GM19043 (cell line): ENCODE measurements at regions not wholly inside any gene's neighbourhood (a gene's known extent, or its start where the extent isn't known, plus 50 kb on each side); places are given as distances from the start of the nearest gene placed in this dataset.

ENCODE experiments used
- ATAC-seq: cut with Tn5 transposase; IDR thresholded peaks from one replicate; pipeline ENCODE4 v1.9.1; 2021; ENCODE audit warnings: low read depth; ENCODE audit not compliant: unreplicated experiment

DNA sequence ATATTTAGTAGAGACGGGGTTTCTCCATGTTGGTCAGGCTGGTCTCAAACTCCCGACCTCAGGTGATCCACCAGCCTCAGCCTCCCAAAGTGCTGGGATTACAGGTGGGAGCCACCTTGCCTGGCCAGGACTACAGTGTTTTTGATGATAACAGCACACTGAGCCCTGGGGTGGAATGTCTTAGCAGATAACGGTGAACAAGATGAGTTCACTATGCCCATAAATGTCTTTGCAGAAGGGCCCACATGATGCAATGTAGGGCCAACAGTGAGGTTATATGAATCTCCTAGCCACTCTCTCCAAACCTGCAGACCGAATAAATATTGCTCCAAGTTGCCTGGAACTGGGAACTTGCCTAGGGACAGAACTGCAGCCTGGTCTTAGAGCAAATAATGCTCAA lies 235.1 kb downstream of the COG6 start:
- no peak for ATAC-seq

GRCh38 chr13:39892721-39893685 lies 237.5 kb downstream of the COG6 start:
- ATAC-seq, result no peak

- no peak for ATAC-seq
Measured at GRCh38 chr13:39893808-39894207, 238.3 kb downstream of the COG6 start.

GRCh38 chr13:39894586-39894985 lies 239.1 kb downstream of the COG6 start:
- no peak for ATAC-seq

GRCh38 chr13:39895254-39895653 lies 239.8 kb downstream of the COG6 start:
- ATAC-seq, result no peak

DNA sequence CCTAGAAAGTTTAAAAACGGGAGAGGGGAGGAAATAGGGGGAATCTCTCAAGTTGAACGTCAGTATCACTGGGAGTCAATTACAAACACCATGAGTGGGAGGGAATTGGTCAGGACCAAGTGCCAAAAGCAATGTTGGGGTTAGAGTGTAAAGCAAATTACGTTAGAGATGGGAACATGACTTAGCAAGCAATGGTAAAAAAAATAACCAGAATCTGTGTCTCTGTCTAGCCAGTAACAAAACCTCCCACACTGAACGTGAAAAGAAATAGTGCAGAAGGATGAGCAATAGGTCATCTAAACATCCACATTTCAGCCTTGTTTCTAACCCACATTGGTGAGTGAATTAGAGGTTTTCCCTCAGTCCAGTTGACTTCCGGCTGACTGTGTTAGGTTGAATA lies 242.2 kb downstream of the COG6 start:
- no peak for ATAC-seq

DNA sequence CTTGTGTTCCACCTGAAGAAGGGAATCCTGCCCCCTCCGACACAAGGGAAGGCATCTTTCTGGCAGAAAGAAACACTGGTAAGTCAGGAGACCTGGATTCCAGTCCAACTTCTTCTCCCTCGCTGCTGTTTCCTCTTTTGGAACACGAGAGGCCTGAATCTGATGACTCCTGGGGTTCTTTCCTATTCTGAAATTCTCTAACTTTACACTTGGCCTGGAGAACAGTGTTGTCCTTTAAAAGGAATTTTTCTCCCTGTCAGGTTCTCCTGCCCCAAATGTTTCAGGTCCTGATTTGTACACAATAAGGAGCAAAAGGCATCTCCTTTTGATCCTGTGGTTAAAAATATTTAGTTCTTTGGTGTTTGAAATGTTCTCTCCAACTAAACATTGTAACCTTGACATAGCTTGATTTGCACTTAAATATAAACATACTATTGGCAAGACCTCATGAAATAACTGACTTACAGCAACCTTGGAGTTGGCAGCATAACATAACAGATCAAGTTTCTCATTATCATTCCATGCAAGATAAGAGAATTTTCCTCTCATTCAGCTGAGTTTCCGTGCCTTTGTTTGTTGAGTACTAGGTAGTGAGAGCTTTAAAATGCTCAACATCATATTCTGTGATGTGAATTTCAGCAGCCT lies 244.8 kb downstream of the COG6 start:
- no peak for ATAC-seq

GRCh38 chr13:39904959-39905358 lies 249.5 kb downstream of the COG6 start:
- ATAC-seq, result no peak

DNA sequence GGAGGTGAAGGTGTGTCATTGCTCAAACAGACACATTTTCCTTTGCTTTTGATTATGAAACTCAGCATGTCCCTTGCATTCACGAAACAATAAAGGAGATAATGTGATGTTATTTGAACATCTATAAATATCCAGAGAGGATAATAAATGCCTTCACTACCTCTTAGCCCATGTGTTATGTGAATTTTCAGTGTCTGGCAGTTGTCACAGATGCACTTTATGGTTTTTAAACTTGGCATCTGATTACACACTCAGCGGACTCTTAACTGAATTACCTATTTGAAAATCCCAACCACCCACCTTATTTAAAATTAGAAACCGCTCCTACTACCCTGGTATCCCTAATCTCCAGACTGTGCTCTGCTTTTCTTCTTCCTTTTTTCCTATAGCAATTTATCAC lies 254.2 kb downstream of the COG6 start:
- no peak for ATAC-seq

- no peak for ATAC-seq
Measured at GRCh38 chr13:39910041-39910440, 254.6 kb downstream of the COG6 start.

GRCh38 chr13:39910833-39911232 lies 255.4 kb downstream of the COG6 start:
- no peak for ATAC-seq

DNA sequence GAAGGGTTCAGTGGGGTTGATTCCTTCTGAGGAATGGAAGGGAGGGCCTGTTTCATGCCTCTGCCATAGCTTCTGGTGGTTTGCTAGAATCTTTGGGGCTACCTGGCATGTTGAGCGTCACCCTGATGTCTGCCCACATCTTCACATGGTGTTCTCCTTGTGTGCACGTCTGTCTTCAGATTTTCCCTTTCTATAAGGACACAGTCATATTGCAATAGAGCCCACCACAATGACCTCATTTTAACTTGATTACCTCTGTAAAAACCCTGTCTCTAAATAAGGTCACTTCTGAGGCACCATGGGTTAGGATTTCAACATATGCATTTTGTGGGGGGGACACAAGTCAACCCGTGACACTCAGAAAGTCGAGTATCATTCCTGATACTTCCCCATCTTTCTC lies 257.9 kb downstream of the COG6 start:
- no peak for ATAC-seq

DNA sequence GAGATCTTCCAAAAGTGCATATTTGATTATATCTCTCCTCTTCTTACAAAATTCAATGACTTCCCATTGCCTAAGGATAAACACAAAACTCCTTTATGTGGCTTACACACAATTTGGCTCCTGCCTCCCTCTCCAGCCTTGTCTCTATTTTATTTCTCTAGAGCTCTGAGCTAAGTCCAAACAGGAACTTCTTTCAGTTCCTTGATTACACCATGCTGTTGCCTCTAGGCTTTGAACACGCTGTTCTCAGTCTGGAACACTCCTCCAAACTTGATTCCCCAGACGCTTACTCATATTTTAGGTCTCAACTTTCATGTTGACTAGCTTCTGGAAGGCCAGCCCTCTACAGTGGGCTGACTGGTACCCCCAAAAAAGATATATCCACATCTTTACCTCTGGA lies 258.5 kb downstream of the COG6 start:
- ATAC-seq, result no peak

GRCh38 chr13:39915418-39915817 lies 260.0 kb downstream of the COG6 start:
- no peak for ATAC-seq

- ATAC-seq, result no peak
Measured at GRCh38 chr13:39916330-39916729, 260.9 kb downstream of the COG6 start.

GRCh38 chr13:39918620-39919236 lies 263.3 kb downstream of the COG6 start:
- no peak for ATAC-seq

GRCh38 chr13:39920613-39921012 lies 265.2 kb downstream of the COG6 start:
- ATAC-seq, result no peak

- no peak for ATAC-seq
Measured at GRCh38 chr13:39926345-39926744, 270.9 kb downstream of the COG6 start.

- ATAC-seq, result no peak
Measured at GRCh38 chr13:39928261-39928660, 272.8 kb downstream of the COG6 start.

DNA sequence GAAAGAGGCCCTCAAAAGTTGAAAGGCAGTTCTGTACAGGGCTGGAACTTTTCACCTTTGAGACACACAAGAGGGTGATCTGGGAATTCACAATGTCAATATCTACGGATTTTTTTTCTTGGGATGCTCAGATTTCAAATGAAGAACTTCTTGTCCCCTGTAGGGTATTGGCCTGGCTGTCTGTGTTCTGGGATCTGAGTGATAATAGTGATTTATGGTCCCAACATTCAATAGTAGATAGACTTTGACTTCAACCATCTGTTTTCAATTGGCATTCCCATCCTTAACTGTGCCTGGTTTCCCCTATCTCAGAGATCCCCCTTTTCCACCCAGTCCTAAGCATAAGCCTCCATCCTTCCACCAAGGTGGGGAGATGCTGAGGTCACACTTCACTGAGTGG lies 274.1 kb downstream of the COG6 start:
- no peak for ATAC-seq

GRCh38 chr13:39930060-39930459 lies 274.6 kb downstream of the COG6 start:
- ATAC-seq, result no peak
